ENCODE measurements at regions not wholly inside any gene's neighbourhood (a gene's known extent, or its start where the extent isn't known, plus 50 kb on each side); places are given as distances from the start of the nearest gene placed in this dataset.

DNA sequence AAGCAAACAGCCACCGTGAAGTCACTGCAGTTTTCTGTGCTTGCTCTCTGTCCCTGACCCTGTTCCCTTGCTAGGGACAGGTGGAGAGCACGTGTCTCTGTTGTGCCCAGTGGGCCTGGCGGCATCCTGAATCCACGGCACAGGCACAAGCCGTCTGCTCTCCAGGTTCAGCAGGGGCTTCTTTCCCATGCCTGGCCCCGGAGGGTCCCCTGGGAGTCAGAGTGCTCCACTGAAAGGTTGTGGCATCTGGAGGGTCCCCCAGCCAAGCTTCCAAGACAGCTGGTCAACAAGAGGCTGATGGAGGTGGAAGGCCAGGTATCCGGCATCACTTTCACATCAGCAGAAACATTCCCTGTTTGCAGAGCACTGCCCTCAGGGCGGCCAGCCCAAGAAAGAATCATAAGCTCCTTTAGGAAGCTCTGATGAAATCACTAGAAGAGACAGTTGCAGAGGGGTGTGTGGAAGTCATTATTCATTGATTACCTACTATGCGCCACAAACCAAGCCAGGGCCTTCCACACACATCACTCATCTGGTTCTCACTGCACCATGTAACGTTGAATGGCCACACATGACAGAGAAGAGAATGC lies 346.4 kb upstream of the B3GAT1 start:
- no peak for TF ChIP-seq POLR2A (IDR thresholded peaks at IDR 0.05)
- no peak for TF ChIP-seq POLR2AphosphoS5 (IDR thresholded peaks at IDR 0.05)
- TF ChIP-seq, protein P1, sequence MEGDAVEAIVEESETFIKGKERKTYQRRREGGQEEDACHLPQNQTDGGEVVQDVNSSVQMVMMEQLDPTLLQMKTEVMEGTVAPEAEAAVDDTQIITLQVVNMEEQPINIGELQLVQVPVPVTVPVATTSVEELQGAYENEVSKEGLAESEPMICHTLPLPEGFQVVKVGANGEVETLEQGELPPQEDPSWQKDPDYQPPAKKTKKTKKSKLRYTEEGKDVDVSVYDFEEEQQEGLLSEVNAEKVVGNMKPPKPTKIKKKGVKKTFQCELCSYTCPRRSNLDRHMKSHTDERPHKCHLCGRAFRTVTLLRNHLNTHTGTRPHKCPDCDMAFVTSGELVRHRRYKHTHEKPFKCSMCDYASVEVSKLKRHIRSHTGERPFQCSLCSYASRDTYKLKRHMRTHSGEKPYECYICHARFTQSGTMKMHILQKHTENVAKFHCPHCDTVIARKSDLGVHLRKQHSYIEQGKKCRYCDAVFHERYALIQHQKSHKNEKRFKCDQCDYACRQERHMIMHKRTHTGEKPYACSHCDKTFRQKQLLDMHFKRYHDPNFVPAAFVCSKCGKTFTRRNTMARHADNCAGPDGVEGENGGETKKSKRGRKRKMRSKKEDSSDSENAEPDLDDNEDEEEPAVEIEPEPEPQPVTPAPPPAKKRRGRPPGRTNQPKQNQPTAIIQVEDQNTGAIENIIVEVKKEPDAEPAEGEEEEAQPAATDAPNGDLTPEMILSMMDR (IDR thresholded peaks at IDR 0.05), result no peak
- no peak for TF ChIP-seq EP300 (IDR thresholded peaks at IDR 0.05)
